ENCODE measurements at regions not wholly inside any gene's neighbourhood (a gene's known extent, or its start where the extent isn't known, plus 50 kb on each side); places are given as distances from the start of the nearest gene placed in this dataset.

DNA sequence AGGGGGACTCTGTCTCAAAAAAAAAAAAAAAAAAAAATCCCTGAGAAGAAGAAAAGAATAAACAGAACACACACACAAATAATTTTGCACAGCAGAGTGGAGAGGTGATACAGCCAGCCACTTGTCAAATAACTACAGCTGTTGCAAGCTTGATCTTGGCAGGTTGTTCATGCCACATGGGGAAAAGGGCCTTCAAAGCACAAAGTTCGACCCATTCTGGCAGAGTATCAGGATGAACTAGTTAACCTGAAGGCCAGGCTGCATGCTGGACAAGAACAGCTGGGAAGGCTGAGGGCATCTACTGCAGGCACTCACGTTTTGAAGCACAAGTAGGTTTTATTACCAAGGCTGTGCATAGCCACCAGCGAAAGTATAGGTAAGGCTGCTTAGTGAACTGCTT lies 104.1 kb downstream of the KCTD15 start:
- DNase-seq (ENCODE audit: low spot score) = no peak

DNA sequence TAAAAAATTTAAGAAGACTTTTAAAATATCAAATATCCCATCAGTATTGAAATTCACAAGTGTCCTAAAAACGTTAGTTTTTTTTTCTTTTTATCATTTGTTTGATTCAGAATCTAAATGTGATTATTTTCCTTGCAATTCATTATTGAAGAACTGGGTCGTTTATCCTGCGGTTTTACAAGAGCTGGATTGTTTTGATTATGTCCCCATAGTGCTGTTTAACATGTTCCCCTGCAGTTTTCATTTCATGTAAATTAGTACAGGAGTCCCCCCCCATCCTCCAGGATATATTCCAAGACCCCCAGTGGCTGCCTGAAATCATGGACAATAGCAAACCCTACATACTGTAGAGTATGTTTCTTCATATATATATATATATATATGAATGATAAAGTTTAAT lies 105.7 kb downstream of the KCTD15 start:
- no peak for DNase-seq (ENCODE audit: low spot score)

GRCh38 chr19:33902802-33903488 lies 106.3 kb downstream of the KCTD15 start:
- DNase-seq (ENCODE audit: low spot score) = no peak

- no peak for DNase-seq (ENCODE audit: low spot score)
Observed at GRCh38 chr19:33903489-33903850, 106.8 kb downstream of the KCTD15 start.

DNA sequence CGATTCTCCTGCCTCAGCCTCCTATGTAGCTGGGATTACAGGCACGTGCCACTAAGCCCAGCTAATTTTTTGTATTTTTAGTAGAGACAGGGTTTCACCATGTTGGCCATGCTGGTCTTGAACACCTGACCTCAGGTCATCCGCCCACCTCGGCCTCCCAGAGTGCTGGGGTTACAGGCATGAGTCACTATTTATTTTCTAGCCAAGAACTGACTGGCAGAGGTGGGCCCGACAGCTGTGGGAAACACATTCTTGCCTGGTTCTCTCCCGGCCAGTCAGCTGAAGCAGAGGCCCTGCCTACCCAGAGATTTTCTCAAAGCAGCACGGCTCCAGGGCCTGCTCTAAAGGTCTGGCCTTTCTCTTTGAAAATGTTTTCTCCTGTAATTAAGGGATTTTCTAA lies 108.0 kb downstream of the KCTD15 start:
- no peak for DNase-seq (ENCODE audit: low spot score)

DNA sequence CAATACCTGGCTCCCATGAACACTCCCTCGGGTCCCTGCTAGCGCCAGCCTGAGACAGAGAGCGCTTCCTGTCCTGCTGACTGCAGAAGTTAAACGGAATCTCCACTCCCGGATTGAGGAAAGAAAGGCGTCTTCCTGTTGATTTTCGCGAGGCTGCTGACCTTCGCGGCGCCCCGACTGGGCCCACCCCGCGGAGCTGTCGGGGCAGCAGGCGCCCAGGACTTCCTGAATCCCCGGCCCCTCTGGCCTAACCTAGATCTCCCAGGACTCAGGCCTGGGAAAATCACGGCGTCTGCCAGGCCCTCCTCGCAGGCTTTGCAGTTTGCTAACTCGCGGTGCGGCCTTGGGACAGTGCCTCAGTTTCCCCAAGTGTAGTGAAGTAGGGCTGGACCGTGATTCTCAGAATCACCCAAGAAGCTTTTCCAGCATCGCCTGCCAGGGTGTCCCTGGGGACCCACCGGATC lies 108.8 kb downstream of the KCTD15 start:
- no peak for DNase-seq (ENCODE audit: low spot score)

- no peak for DNase-seq (ENCODE audit: low spot score)
Observed at GRCh38 chr19:33905937-33906577, 109.4 kb downstream of the KCTD15 start.

GRCh38 chr19:33906578-33907335 lies 110.1 kb downstream of the KCTD15 start:
- no peak for DNase-seq (ENCODE audit: low spot score)

- DNase-seq (ENCODE audit: low spot score) = no peak
Observed at GRCh38 chr19:33910922-33911321, 114.3 kb downstream of the KCTD15 start.

GRCh38 chr19:33914599-33914998 lies 117.9 kb downstream of the KCTD15 start:
- DNase-seq (ENCODE audit: low spot score) = no peak

DNA sequence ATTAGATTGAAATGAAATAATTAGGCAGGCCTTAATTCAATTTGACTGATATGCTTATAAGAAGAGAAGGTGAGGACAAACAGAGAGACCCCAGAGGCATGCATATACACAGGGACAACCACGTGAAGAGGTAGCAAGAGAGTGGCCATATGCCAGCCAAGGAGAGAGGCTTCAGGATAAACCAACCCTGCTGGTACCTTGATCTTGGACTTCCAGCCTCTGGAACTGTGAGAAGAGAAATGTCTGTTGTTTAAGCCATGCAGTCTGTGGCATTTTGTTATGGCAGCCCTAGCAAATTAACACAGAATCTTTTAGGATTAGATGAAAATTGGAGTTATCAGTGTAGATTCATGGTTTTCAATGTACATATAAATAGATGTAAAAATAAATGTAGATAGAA lies 120.1 kb downstream of the KCTD15 start:
- no peak for DNase-seq (ENCODE audit: low spot score)

- no peak for DNase-seq (ENCODE audit: low spot score)
Observed at GRCh38 chr19:33919291-33919690, 122.6 kb downstream of the KCTD15 start.

DNA sequence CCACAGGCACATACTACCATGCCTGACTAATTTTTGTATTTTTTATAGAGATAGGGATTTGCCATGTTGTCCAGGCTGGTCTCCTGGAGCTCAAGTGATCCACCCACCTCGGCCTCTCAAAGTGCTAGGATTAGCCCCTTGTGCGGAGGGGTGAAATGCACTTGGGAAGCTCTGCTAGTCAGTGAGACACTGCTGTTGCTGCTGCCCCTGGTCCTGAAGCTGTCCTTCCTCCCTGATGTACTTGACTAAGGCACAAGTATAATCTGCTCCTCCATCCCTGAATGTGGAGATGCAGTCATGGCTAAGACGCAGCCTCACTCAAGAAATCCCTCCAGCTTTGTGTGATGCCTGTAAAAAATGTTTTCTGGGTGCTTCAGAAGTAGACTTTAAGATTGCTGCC lies 124.5 kb downstream of the KCTD15 start:
- no peak for DNase-seq (ENCODE audit: low spot score)

DNA sequence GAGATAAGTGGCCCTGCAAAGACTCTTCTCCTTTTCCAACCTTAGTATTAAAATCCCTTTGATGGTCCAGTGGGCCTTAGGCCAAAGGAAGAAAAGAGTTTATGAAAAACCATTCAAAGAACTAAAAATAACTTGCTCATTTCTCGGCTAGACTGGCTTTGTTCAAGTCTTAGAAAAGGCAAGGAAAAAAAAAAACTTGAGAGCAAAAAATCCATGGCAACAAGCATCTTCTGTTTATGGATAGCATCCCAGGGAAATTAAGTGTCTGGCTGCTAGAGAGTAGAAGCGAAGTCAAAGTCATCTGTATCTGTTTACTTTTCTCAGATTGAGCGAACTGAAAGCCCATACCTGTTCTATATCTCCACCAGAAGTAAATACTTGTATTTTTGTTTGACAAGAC lies 129.6 kb downstream of the KCTD15 start:
- no peak for DNase-seq (ENCODE audit: low spot score)

DNA sequence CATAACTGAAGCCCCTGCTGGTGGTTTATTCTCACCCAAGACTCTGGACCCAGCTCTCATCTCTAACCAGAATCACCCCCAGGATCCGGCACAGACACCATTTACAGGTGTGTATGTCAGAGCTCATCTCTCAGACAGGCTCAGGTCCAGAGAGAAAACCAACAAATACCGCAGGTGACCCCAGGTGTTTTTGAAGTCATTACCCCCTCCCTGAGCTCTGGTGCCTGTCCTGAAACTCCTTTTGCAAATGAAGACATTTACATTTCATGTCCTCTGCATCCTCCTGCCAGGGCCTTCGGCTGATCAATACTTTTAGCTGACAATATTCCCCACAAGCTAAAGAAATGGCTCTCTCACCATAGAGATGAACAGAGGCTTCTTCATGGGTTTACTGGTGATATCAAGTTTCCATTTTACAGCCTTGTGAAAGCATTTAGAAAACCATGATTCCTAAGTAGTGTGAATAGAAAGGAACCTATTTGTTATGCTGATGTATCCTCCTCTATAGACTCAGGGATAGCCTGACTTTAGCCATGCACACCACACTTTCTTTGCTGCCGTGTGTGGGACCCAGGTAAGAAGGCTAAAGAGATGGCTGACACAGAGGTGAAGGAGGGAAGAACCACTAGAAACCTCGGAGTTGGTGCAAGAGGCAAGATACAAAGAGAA lies 131.3 kb downstream of the KCTD15 start:
- DNase-seq (ENCODE audit: low spot score) = no peak

DNA sequence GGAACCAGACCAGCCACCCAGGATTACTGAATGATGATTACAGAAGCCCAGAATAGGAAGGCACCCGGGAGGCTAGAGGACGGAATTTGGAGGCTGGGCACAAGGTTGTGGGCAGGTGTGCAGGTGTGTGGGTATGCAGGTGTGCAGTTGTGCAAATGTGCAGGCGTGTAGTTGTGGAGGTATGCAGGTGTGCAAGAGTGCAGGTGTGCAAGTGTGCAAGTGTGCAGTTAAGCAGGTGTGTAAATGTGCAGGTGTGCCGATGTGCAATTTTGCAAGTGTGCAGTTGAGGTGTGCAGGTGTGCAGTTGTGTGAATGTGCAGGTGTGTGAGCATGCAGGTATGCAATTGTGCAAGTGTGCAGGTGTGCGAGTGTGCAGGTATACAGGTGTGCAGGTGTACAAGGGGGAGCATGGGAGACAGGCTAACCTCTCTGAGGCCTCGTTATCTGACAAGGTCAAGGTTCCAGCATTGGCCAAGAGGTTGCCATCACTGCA lies 131.8 kb downstream of the KCTD15 start:
- DNase-seq (ENCODE audit: low spot score) = no peak

DNA sequence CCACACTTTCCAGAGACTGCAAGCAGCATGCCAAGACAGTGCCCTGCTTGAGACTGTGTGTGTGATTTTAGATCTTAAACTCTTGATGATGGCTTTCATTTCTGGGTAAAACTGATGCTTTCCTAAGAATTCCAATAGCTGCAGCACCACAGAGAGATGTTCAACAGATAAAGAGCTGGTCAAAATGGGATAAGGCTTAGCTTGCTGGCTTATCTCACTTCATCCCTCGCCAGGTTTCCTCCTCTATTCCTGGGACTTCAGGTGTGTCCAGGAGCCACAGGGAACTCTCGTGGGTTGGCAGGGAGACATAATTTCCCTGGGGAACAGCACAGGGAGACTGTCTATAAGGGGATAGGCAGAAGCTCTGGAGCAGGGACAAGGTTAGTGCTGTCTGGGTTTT lies 137.3 kb downstream of the KCTD15 start:
- DNase-seq (ENCODE audit: low spot score) = no peak

- no peak for DNase-seq (ENCODE audit: low spot score)
Observed at GRCh38 chr19:33938821-33939220, 142.2 kb downstream of the KCTD15 start.

DNA sequence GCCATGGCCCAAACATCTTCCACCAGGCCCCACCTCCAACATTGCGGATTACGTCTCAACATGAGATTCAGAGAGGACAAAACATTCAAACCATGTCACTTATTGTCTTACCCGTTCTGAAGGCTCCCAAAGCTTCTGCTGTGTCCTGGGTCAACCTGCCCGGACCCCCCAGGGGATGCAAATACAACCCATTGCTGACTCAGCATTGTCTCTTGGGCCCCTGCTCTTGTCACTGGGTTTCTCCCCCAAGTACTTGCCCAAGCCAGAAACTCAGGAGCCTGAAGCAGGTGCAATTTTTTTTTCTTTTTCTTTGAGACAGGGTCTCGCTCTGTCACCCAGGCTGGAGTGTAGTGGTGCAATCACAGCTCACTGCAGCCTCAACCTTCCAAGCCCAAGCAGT lies 144.5 kb downstream of the KCTD15 start:
- DNase-seq (ENCODE audit: low spot score) = no peak

DNA sequence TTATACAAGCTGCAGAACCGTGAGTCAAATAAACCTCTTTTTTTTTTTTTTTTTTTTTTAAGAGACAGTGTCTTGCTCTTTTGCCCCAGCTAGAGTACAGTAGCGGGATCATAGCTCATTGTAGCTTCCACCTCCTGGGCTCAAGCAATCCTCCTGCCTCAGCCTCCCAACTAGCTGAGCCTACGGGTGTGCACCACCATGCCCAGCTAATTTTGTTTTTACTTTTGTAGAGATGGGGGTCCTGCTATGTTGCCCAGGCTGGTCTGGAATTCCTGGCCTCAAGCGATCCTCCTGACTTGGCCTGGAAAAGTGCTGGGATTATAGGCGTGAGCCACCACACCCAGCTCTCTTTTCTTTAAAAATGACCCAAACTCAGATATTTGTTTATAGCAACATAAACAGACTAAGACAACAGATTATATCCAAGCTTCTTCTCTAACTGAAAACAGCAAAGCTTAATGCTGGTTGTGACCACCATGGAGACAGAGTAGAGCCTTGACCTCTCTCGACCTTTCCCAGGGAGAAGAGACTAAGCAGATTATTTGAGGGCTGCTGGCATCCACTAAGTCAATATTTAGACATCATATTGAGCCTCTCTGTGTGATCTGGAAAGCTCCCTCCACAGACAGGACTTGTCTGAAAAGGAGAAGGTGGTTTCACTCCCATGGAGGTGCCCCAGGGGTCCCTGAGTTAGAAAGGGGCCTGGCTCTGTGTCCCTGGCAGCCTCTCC lies 150.0 kb downstream of the KCTD15 start:
- DNase-seq (ENCODE audit: low spot score) = no peak

DNA sequence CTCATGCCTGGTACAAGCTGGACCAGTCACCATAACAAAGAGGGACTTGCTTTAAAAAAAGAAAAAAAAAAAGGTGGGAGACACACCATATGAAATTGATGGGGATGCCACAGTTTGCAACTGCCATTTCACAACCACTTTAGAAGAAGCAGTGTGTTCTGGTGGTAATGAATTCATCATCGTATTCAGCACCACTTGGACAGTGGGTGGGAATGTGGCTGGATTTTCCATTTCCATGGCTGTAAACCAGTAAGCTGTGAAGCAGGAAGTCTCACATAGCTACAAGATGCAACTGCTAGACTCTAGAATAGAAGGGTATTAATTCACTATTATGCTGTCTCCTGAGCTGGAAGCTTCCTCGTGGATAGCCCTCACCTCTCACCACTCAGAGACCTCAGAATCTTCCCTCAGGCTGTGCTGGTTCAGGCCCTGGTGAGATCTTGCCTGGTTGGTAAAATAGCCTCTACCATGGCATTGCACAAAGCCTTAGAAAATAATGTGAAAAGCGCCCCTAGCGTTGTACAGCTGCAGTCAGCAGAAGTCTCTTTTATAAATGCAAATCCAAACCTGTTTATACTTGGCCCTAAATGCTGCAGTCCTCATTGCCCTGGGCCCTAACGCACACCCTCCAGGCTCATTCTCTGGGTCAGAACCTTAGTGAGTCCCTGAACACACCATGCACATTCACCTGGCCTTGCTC lies 150.7 kb downstream of the KCTD15 start:
- no peak for DNase-seq (ENCODE audit: low spot score)

Measured in CD4-positive, alpha-beta T cell treated with Interleukin-2 at 100 ng/mL for 4 hours (primary cell).